ENCODE measurements at regions not wholly inside any gene's neighbourhood (a gene's known extent, or its start where the extent isn't known, plus 50 kb on each side); places are given as distances from the start of the nearest gene placed in this dataset.

- no peak for TF ChIP-seq POLR2A (IDR thresholded peaks at IDR 0.05; ENCODE audit: low read depth, low read length)
- FAIRE-seq (no peak), DNase-seq (ENCODE audit: insufficient read length, low spot score) (no peak)
These were observed 538.7 kb upstream of the MGMT start for GRCh38 chr10:128928231-128928836.

- TF ChIP-seq POLR2A (IDR thresholded peaks at IDR 0.05; ENCODE audit: low read depth, low read length): no peak
- FAIRE-seq: no peak
These were observed 537.9 kb upstream of the MGMT start for GRCh38 chr10:128929131-128929530.

GRCh38 chr10:128929767-128930166 is 537.3 kb upstream of the MGMT start:
- DNase-seq (ENCODE audit: insufficient read length, low spot score): no peak
- TF ChIP-seq POLR2A (IDR thresholded peaks at IDR 0.05; ENCODE audit: low read depth, low read length): no peak
- FAIRE-seq: no peak

More at GRCh38 chr10:128929131-128929530, 537.9 kb upstream of the MGMT start:
- DNase-seq (ENCODE audit: insufficient read length, low spot score): no peak

GRCh38 chr10:128930515-128930914 is 536.5 kb upstream of the MGMT start:
- no peak for DNase-seq (ENCODE audit: insufficient read length, low spot score)
- FAIRE-seq: no peak
- no peak for TF ChIP-seq POLR2A (IDR thresholded peaks at IDR 0.05; ENCODE audit: low read depth, low read length)

- DNase-seq (ENCODE audit: insufficient read length, low spot score) (no peak), FAIRE-seq (no peak)
- no peak for TF ChIP-seq POLR2A (IDR thresholded peaks at IDR 0.05; ENCODE audit: low read depth, low read length)
These were observed 534.8 kb upstream of the MGMT start for GRCh38 chr10:128932071-128932820.

- FAIRE-seq: no peak
- no peak for DNase-seq (ENCODE audit: insufficient read length, low spot score)
- no peak for TF ChIP-seq POLR2A (IDR thresholded peaks at IDR 0.05; ENCODE audit: low read depth, low read length)
These were observed 532.5 kb upstream of the MGMT start for GRCh38 chr10:128934492-128934891.

- no peak for TF ChIP-seq POLR2A (IDR thresholded peaks at IDR 0.05; ENCODE audit: low read depth, low read length)
- no peak for DNase-seq (ENCODE audit: insufficient read length, low spot score)
- no peak for FAIRE-seq
These were observed 530.6 kb upstream of the MGMT start for GRCh38 chr10:128936392-128936791.

GRCh38 chr10:128938558-128938957 is 528.5 kb upstream of the MGMT start:
- no peak for DNase-seq (ENCODE audit: insufficient read length, low spot score)
- no peak for TF ChIP-seq POLR2A (IDR thresholded peaks at IDR 0.05; ENCODE audit: low read depth, low read length)
- no peak for FAIRE-seq

- no peak for DNase-seq (ENCODE audit: insufficient read length, low spot score)
- TF ChIP-seq POLR2A (IDR thresholded peaks at IDR 0.05; ENCODE audit: low read depth, low read length): no peak
- FAIRE-seq: no peak
These were observed 527.0 kb upstream of the MGMT start for GRCh38 chr10:128940081-128940480.

- FAIRE-seq (no peak), DNase-seq (ENCODE audit: insufficient read length, low spot score) (no peak)
- TF ChIP-seq POLR2A (IDR thresholded peaks at IDR 0.05; ENCODE audit: low read depth, low read length): no peak
These were observed 523.9 kb upstream of the MGMT start for GRCh38 chr10:128943111-128943510.

GRCh38 chr10:128945398-128945797 is 521.6 kb upstream of the MGMT start:
- FAIRE-seq (no peak), DNase-seq (ENCODE audit: insufficient read length, low spot score) (no peak)
- TF ChIP-seq POLR2A (IDR thresholded peaks at IDR 0.05; ENCODE audit: low read depth, low read length): no peak

- DNase-seq (ENCODE audit: insufficient read length, low spot score) (no peak), FAIRE-seq (no peak)
- TF ChIP-seq POLR2A (IDR thresholded peaks at IDR 0.05; ENCODE audit: low read depth, low read length): no peak
These were observed 516.7 kb upstream of the MGMT start for GRCh38 chr10:128950159-128950915.

GRCh38 chr10:128950916-128951275 is 516.1 kb upstream of the MGMT start:
- no peak for FAIRE-seq
- no peak for TF ChIP-seq POLR2A (IDR thresholded peaks at IDR 0.05; ENCODE audit: low read depth, low read length)
- no peak for DNase-seq (ENCODE audit: insufficient read length, low spot score)

GRCh38 chr10:128952856-128953255 is 514.2 kb upstream of the MGMT start:
- FAIRE-seq: no peak

More at GRCh38 chr10:128952856-128953255, 514.2 kb upstream of the MGMT start:
- no peak for TF ChIP-seq POLR2A (IDR thresholded peaks at IDR 0.05; ENCODE audit: low read depth, low read length)
- DNase-seq (ENCODE audit: insufficient read length, low spot score): no peak

Data from H54 (cell line).